ENCODE measurements at regions not wholly inside any gene's neighbourhood (a gene's known extent, or its start where the extent isn't known, plus 50 kb on each side); places are given as distances from the start of the nearest gene placed in this dataset.

DNA sequence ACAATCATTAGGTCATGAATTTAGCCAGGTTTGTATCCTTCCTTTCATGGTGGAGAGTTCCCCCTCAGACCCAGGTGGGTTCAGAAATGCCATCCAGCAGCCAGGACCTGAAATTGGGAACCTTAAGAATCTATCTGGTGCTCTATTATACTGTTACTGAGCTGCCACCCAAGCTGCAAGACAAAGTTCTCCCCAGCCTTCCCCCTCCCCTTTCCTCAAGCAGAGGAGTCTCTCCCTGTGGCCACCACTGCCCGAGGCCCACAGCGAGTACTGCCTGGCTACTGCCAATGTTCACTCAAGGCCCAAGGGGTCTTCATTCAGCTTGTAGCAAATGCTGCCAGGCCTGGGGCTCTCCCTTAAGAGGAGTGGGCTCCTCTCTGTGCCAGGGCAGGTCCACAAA, 133.8 kb downstream of the TMEM38B start:
- in situ Hi-C loops (cut with HindIII; ENCODE audit: low sequenced_read_pairs) = no loop called here

DNA sequence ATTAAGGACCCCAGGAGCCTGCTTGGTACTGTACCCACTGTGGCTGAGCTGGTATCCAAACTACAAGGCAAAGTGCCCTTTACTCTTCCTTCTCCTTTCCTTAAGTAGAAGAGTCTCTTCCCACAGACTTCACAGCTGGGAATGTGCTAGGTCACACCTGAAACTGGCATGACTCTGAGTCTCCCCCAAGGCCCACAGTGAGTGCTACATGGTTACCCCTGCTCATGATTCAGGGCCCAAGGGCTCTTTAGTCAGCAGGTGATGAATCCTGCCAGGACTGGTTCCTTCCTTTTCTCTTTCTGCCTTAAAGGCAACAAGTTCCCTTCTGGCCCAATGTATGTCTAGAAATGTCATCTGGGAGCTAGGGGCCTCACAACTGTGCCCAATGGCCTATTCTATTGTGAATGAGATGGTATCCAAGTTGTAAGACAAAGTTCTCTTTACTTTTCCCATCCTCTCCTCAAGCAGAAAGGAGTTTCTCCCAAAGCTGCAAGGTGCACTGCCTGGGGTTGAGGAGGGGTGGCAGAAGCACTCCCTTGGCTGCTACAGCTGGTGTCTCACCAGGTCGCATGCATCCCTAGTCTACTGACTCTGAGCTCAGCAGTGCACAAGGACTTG, 134.4 kb downstream of the TMEM38B start:
- in situ Hi-C loops (cut with HindIII; ENCODE audit: low sequenced_read_pairs) = no loop called here

DNA sequence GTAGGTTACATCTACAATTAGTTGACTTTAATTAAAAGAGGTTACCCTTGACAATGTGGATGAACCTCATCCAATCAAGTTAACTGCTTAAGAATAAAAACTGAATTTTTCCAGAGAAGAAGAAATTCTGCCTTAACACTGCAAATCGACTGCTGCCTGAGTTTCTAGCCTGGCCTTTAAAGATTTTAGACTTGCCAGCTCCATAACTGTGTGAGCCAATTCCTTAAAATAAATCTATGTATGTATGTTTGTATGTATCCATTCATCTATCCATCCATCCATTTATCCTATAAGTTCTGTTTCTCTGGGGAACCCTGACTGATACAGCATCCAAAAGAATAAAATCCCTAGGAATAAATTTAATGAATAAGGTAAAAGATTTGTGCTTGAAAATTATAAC, 136.1 kb downstream of the TMEM38B start:
- in situ Hi-C loops (cut with HindIII; ENCODE audit: low sequenced_read_pairs) = no loop called here

DNA sequence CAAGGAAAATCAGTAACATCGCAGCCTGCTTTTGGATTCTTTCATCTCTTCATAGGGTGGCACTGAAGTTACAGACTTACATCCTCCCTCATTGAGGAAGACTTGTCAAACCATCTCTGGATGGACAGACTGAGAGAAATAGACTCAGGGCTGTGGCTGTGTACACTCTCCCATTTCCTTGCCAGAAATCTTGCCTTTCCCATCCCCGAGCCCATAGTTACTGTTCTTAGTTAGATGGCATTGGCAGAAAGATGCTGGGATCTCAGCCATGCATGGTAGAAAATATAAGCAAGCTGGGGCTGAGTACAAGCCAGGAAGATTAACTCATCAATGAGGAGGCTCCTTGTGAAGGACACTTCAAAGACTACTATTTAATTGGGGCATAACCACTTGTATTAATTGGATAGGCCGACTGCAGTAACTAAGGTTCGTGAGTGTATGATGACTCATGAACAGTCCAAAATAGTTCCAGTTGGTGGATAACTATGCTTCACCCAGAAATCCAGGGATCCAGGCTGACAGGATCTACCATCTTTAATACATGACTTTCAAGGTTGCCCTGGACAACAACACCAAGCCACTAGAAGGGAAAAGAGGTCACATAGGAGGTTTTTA, 137.9 kb downstream of the TMEM38B start:
- in situ Hi-C loops (cut with HindIII; ENCODE audit: low sequenced_read_pairs) = no loop called here

DNA sequence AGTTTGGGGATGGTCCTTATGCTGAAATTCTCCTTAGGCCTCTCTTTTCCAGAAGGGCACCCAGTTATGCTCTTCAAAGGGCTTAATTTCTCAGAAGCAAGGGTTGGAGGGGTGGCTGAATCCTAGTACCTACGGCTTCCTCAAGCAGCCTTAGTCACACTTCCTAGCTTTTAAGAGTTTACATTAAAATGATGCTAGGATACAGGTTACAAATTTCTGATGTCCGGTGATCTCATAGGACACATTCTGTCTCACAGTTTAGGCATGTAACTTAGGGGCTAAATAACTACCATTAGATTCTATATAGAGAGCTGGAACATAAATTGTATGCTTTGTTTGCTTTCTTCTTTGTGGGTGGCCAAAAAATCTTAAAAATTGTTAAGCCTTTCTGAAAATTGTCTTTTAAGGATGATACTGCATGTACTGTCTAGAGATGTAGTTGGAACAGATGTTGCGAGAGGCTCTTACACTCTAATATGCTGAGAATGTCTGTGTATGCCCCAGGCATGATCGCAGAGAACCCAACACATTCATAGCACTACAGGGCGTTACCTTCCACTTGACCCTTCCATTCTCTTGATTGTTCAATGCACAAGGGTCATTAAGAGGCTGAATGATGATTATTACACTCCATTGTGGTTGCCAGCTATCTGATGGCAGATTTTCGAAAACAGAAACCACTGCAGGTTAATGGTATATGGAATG, 139.1 kb downstream of the TMEM38B start:
- in situ Hi-C loops (cut with HindIII; ENCODE audit: low sequenced_read_pairs) = no loop called here

DNA sequence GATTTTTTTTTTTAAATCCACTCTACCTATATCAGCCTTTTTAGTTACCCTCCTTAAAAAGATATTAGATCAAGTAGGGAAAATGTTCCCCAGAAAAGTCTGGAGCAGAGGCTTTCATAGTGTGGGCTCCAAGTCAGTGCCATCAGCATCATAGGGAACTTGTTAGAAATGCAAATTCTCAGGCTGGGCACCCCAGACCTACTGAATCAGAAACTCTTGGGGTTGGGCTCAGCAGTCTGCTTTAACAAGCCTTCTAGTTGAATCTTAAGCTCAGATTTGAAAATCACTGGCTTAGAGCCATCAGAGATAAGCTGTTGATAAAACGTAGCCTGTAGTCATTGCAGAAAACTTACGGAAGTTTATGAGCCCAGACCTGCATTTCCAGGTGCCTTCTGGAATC, 140.1 kb downstream of the TMEM38B start:
- in situ Hi-C loops (cut with HindIII; ENCODE audit: low sequenced_read_pairs) = no loop called here

DNA sequence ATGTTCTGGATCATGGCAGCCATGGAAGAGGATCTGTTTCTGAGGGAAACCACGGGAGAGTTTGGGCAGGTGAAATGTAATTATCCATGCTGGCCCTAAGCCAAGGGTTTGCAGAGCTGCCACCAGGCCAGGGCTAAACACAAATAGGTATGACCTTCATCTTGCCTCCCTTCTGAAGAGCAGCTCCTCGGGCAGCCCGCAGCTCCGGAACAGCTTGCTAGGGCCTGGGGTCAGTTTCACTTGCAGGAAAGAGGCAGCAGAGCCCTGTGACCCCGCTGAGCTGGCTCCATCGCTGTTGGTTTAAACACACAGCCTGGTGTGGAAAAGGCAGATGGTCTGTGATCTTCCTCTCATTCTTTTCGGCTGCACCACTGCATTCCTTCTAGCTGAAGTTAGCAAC, 141.4 kb downstream of the TMEM38B start:
- in situ Hi-C loops (cut with HindIII; ENCODE audit: low sequenced_read_pairs) = no loop called here

DNA sequence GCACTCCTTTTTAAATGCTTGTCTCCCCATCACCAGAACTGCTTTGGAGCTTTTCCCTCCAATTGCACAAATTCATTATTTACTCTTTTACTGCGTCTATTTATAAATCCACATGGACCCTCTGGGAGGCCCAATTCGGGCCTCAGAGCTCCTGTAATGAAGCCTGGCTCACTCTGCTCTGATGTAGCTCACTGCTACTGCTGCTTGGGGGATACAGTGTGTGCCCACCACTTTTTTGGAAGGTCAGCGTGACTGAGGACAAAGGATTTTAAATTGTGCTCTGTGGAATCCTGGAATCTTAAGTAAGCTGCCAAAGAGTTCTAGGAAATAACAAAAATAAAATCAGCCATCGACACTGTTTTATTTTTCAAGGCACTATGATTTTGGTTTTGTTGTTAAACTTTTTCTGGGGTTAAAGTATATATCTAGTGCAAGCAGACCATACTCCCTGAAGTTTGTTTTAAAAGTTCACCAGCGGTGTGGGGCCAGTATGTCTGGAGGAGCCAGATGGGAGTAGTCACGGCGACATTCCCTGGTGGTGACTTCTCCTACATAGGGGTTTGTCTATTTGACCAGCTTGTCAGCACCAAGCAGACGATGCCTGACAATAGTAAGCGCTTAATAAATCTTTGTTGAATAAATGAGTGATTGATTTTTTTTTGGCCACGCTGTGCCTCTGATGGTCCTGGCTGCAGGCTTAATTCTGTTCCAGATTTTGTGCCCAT, 142.8 kb downstream of the TMEM38B start:
- in situ Hi-C loops (cut with HindIII; ENCODE audit: low sequenced_read_pairs) = no loop called here

DNA sequence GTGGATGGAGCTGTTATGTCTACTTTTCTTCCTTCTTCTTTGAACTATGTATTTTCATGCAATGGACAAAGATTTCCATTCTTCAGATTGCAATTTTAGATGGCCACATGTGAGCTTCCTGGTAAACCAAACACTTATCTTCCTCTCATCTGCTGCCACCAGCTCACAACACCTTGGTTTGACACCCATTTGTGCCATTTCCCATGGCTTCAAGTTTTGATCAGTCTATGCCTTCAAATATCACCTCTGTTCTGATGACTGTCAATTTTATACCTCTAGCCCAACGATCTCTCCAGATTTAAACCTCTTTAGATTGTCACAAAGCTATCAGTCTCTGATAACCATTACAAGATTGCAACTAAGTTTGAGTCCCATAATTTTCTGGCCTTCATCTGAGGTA, 147.2 kb downstream of the TMEM38B start:
- in situ Hi-C loops (cut with HindIII; ENCODE audit: low sequenced_read_pairs) = no loop called here

DNA sequence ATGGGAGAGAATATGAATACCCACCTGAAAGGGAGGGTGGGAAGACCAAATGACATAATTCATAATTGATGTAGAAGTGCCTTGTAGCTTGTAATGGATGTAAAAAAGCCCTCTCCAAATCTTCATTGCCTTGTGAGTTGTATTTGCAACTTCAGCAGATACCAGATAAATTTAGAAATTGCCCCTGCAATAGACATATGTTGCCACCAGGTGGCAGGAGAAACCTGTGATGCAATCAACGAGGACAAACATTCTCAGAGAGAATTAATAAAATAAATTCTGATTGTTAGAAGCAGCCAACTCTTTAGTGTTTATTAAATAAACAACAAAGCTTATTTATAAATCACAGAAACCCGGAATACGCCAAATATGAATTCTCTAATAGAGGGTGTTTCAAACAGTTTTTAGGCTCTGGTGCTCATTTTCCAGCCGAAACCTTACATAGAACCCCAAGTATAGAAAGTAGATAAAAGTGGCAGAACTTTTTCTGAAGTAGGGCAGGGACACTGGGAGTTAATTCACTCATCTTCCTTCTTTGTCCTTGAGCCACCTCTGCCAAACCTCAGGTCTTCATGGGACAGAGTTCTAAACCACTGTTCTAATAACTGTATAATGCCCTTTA, 147.8 kb downstream of the TMEM38B start:
- in situ Hi-C loops (cut with HindIII; ENCODE audit: low sequenced_read_pairs) = no loop called here

DNA sequence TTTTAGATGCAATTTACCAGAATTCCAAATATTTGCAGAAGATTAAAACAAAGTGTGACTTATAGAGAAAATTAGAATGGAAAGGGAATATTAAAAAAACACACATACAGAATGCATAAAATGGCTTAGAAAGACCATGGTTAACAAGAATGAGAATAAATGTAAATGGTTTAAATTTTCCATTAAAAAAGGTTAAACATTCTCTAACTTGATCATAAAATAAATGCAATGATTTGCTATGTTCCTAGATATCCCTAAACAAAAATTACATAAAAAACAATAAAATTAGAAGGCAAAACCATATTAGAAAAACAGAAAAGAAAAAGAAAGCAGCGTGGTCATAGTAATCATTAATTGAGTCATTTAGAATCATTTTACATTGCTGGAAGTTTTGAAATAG, 152.5 kb downstream of the TMEM38B start:
- in situ Hi-C loops (cut with HindIII; ENCODE audit: low sequenced_read_pairs) = no loop called here

DNA sequence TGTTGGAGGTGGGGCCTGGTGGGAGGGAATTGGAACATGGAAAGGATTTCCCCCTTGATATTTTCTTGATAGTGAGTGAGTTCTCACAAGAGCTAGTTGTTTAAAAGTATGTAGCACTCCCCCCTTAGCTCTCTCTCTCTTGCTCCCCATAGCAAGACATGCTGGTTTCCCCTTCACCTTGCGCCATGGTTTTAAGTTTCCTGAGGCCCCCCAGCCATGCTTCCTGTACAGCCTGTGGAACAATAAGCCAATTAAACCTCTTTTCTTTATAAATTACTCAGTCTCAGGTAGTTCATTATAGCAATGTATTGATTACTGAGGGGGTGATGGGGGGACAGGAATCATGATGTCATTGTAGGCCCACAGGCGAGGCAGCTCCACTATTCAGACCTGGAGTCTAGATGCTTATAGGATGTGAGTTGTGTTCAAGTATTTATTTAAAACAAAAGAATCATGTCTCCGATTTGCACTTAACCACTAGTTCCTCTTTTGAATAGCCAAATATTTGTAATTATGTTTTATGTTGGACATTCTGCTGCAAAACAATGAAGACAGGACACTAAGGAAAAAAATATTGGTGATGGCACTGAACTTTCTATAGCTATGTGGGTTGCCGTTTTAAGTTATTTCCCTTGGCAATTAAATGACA, 156.6 kb downstream of the TMEM38B start:
- in situ Hi-C loops (cut with HindIII; ENCODE audit: low sequenced_read_pairs) = no loop called here

DNA sequence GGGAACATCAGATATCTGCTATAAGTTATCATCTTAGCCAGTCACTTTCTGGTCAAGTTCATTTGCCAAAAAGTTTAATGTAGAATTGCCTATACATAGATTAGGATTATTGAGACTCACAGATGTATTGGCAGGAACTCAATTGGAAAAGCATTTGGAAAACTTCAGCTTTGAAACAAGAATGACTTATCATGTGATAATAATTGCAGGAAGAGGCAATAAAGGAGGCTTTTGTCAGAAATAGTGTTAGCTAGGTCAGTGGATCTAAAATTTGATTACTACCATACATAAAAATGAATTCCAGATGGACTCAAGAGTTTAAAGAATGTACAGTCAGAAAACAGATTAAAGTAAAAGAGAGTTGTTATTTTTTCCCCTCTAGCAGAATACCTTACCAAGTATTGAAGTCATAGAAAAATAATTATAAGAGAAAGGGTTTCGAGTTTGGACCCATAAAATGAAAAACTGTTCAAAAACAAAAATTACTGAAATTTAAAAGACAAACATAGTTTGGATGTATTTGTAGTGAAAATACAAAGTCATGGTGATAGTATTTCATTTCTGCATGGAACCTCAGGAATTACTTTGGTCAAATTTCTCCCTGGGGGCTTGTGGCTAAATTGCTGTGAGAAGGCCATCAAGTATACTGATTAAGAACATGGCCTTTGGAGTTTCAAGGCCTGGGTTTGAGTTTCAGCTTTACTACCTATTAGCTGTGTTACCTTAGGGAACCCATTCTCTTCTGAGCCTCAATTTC, 159.9 kb downstream of the TMEM38B start:
- in situ Hi-C loops (cut with HindIII; ENCODE audit: low sequenced_read_pairs) = no loop called here

DNA sequence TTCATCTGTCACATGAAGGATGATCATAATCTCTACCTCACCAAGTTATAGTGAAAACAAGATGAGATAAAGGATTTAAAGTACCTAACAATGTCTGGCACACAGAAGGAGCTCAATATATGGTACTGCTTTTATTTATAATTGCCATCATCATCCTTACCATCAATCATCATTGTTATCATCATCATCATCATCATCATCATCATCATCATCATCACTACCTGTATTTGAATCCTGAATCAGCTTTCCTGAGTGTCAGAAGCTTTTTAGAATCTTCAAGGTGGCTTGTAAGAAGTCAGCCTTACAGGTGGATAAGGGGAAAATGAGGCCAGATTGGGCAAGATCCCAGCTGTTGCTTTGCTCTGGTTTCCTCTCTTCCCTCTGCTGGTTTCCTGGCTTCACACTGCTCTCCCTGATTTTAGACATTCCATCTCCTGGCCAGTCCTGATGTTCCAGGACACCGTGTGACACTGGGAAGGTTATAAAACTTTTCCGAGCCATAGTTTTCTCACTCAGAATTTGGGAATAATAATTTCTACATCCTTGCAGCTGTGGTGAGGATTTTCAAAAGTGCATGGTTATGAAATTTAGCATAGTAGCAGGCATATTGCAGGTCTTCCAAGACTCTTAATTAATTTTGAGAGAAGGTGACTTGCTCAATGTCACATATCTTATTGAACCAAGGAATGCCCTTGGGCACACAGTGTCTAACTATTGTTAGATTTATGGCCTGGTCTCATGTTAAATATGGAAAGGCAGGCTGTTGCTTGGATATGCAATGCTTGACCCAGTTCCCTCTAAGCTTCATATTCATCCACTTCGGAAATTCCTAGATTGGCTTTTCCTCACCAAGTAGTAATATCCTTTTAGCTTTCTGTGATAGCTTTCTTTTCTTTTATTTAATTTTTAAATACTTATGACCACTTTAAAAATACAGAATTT, 160.7 kb downstream of the TMEM38B start:
- in situ Hi-C loops (cut with HindIII; ENCODE audit: low sequenced_read_pairs) = no loop called here

DNA sequence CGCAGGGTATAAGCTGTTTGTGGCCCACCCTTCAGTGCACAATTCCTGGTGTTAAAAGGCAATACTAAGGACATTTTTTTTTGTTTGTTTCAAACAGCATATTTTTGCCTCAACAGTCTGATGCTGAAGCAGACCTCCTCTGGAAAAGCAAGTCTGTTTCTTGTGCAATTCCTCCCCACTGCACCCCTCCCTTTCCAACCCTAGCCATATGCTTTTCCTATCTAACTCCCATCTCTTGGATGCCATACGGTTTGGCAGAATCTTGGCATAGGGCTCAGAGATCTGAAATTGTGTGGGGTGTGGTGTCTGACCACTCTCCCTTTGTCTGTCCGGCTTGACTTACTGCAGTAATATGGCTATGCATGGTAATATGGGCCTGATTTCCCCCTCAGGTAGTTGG, 161.6 kb downstream of the TMEM38B start:
- in situ Hi-C loops (cut with HindIII; ENCODE audit: low sequenced_read_pairs) = no loop called here

DNA sequence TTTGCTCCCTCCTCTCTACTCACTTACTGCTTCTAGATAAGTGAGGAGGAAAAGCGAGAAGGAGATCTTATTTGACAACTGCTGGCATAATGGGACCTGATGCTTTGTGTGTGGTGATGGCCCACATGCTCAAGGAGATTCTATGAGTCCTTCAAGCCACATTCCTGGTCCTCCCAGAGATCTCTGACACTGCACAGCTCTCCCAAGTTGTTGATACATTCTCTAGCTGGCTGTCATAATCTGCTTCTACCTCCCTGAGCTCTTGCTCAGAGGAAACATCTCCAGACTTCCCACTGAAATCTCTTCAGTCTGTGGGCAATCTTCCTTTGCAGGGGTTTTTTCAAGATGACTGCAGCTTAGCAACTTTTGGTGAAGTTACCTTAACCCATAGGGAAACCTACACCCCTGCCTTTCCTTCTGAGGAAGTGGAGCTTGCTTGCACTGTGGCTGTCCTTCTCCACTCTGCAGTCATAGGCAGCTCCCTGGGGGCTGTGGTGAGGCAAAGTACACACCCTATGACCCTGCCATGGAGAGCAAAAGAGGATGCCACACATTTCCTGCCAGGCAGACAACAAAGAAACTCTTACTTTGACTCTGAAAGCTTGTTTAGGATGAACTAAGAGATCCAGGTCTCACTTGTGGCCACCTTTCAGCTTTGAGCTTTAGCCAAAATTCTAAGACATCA, 163.8 kb downstream of the TMEM38B start:
- in situ Hi-C loops (cut with HindIII; ENCODE audit: low sequenced_read_pairs) = no loop called here

DNA sequence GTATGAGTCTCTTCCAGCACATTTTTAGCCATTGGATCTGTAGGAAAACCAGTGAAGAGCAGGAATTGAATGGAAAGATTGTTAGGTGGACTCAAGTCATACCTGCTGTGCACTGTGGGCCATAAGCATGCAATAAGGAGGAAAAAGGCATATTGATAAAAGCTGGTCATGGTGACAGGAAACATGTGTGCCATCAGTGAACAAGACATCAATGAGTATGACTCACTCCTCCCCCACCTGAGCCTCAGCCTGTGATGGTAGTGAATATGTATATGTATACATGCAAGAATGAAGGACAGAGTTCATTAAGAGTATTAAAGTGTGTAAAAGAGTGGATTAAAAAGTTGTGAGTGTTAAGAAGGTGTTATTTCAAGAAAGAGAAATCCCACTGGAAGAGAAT, 164.5 kb downstream of the TMEM38B start:
- in situ Hi-C loops (cut with HindIII; ENCODE audit: low sequenced_read_pairs) = no loop called here

DNA sequence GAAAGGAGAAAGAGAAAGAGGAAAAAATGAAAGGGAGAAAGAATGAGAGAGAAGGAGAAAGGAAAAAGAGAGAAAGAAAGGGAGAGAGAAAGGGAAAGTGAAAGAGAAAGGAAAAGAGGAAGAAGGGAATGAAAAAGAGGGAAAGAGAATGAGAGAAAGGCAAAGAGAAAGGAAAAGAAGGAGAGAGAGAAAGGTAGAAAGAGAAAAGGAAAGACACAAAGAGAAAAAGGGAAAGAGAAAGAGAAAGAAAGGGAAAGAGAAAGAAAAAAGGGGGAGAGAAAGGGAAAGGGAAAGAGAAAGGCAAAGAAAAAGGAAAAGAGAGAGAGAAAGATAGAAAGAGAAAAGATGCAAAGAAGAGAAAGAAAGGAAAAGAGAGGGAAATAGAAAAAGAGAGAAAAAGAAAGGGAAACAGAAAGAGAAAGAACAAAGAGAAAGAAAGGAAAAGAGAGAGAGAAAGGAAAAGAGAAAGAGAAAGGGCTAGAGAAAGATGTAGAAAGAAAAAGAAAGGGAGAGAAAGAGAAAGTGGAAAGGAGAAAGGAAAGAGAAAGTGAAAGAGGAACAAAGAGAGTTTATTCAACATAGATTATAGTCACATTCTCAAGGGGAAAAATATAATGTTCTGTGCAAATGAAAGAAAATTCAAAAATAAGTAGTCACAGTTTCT, 165.2 kb downstream of the TMEM38B start:
- in situ Hi-C loops (cut with HindIII; ENCODE audit: low sequenced_read_pairs) = no loop called here
